ENCODE measurements at regions not wholly inside any gene's neighbourhood (a gene's known extent, or its start where the extent isn't known, plus 50 kb on each side); places are given as distances from the start of the nearest gene placed in this dataset.

- H3K4me2 ChIP-seq (ENCODE audit: low read length) = no peak overlapping the region
- TF ChIP-seq EZH2 (IDR thresholded peaks at IDR 0.05; ENCODE audit: borderline replicate concordance, low read length) = no peak
- TF ChIP-seq CTCF (IDR thresholded peaks at IDR 0.05; ENCODE audit: low read length) = no peak
- H3K27me3 ChIP-seq (ENCODE audit: insufficient read depth, low read length) = no peaks in the 10 kb centered on the region
- no peak overlapping the region for H3K27ac ChIP-seq (ENCODE audit: low read depth, low read length, poor library complexity, severe bottlenecking)
- H3K4me1 ChIP-seq (ENCODE audit: insufficient read depth, low read length, severe bottlenecking) = no peaks in the 10 kb centered on the region
- H3K36me3 ChIP-seq (ENCODE audit: insufficient read depth, low read length) = no peaks in the 10 kb centered on the region
- H3K9me3 ChIP-seq (ENCODE audit: low read length) = no peaks in the 10 kb centered on the region
- no peak overlapping the region for H2AFZ ChIP-seq (ENCODE audit: low read length)
- no peak overlapping the region for H3K9ac ChIP-seq (ENCODE audit: low read length)
- no peaks in the 10 kb centered on the region for H3F3A ChIP-seq (ENCODE audit: insufficient read depth, low read length)
- H3K4me3 ChIP-seq (ENCODE audit: low read depth, low read length, poor library complexity, severe bottlenecking) = no peak overlapping the region
- H3K9me2 ChIP-seq (ENCODE audit: low read depth, low read length) = no peaks in the 10 kb centered on the region
- H3K79me2 ChIP-seq (ENCODE audit: insufficient read depth, low read length) = no peaks in the 10 kb centered on the region
- H4K20me1 ChIP-seq (ENCODE audit: insufficient read depth, low read length) = no peaks in the 10 kb centered on the region
Measured at GRCh38 chr4:31356839-31357238, 636.7 kb downstream of the PCDH7 start.

- Histone ChIP-seq H3K4me3 (ENCODE audit: low read depth, low read length, poor library complexity, severe bottlenecking) (no peak overlapping the region), H4K20me1 (ENCODE audit: insufficient read depth, low read length) (no peaks in the 10 kb centered on the region), H3K79me2 (ENCODE audit: insufficient read depth, low read length) (no peaks in the 10 kb centered on the region), H3K36me3 (ENCODE audit: insufficient read depth, low read length) (no peaks in the 10 kb centered on the region), H3K9me2 (ENCODE audit: low read depth, low read length) (no peaks in the 10 kb centered on the region), H3K9me3 (ENCODE audit: low read length) (no peaks in the 10 kb centered on the region), H3K27ac (ENCODE audit: low read depth, low read length, poor library complexity, severe bottlenecking) (no peak overlapping the region), H2AFZ (ENCODE audit: low read length) (no peak overlapping the region), H3F3A (ENCODE audit: insufficient read depth, low read length) (no peaks in the 10 kb centered on the region), H3K4me1 (ENCODE audit: insufficient read depth, low read length, severe bottlenecking) (no peaks in the 10 kb centered on the region), H3K4me2 (ENCODE audit: low read length) (no peak overlapping the region), H3K27me3 (ENCODE audit: insufficient read depth, low read length) (no peaks in the 10 kb centered on the region), H3K9ac (ENCODE audit: low read length) (no peak overlapping the region)
- no peak for TF ChIP-seq EZH2 (IDR thresholded peaks at IDR 0.05; ENCODE audit: borderline replicate concordance, low read length)
- TF ChIP-seq CTCF (IDR thresholded peaks at IDR 0.05; ENCODE audit: low read length) = no peak
Measured at GRCh38 chr4:31360786-31361185, 640.6 kb downstream of the PCDH7 start.

- Histone ChIP-seq H3K4me3 (ENCODE audit: low read depth, low read length, poor library complexity, severe bottlenecking) (no peak overlapping the region), H3F3A (ENCODE audit: insufficient read depth, low read length) (no peaks in the 10 kb centered on the region)
- no peak for TF ChIP-seq EZH2 (IDR thresholded peaks at IDR 0.05; ENCODE audit: borderline replicate concordance, low read length)
- TF ChIP-seq CTCF (IDR thresholded peaks at IDR 0.05; ENCODE audit: low read length) = no peak
Measured at GRCh38 chr4:31362756-31363155, 642.6 kb downstream of the PCDH7 start.

More at GRCh38 chr4:31362756-31363155, 642.6 kb downstream of the PCDH7 start:
- H3K9ac ChIP-seq (ENCODE audit: low read length) = no peak overlapping the region
- H3K27ac ChIP-seq (ENCODE audit: low read depth, low read length, poor library complexity, severe bottlenecking) = no peak overlapping the region
- no peaks in the 10 kb centered on the region for H3K4me1 ChIP-seq (ENCODE audit: insufficient read depth, low read length, severe bottlenecking)
- no peak overlapping the region for H3K4me2 ChIP-seq (ENCODE audit: low read length)
- H3K27me3 ChIP-seq (ENCODE audit: insufficient read depth, low read length) = no peaks in the 10 kb centered on the region
- no peaks in the 10 kb centered on the region for H3K36me3 ChIP-seq (ENCODE audit: insufficient read depth, low read length)
- no peak overlapping the region for H2AFZ ChIP-seq (ENCODE audit: low read length)
- H3K79me2 ChIP-seq (ENCODE audit: insufficient read depth, low read length) = no peaks in the 10 kb centered on the region
- H4K20me1 ChIP-seq (ENCODE audit: insufficient read depth, low read length) = no peaks in the 10 kb centered on the region
- no peaks in the 10 kb centered on the region for H3K9me2 ChIP-seq (ENCODE audit: low read depth, low read length)
- no peaks in the 10 kb centered on the region for H3K9me3 ChIP-seq (ENCODE audit: low read length)

All from OCI-LY1 (cell line).